ENCODE measurements at regions not wholly inside any gene's neighbourhood (a gene's known extent, or its start where the extent isn't known, plus 50 kb on each side); places are given as distances from the start of the nearest gene placed in this dataset.

DNA sequence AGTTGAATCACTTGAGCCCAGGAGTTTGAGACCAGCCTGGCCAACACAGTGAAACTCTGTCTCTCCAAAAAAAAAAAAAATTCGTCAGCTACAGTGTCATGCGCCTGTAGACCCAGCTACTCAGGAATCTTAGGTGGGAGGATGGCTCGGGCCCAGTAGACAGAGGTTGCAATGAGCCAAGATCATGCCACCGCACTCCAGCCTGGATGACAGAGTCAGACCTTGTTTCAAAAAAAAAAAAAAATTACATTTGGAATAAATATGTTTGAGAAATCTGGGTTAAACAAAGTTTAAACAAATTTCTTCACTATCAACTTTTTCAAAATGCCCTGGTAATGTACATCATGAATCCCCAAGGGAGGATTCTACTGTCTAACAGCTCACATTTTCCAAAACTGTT, 187.0 kb upstream of the RASSF8 start:
- Histone ChIP-seq H3K4me3 (ENCODE audit: low read depth, low read length) (no peak overlapping the region), H3K9me3 (ENCODE audit: control insufficient read depth, insufficient read depth, low read length) (no peaks in the 10 kb centered on the region), H3K27ac (ENCODE audit: low read depth, low read length) (no peak overlapping the region), H3K27me3 (ENCODE audit: control insufficient read depth, insufficient read depth, low read length) (no peaks in the 10 kb centered on the region), H3K9ac (ENCODE audit: low read depth, low read length) (no peak overlapping the region), H3K4me1 (ENCODE audit: control insufficient read depth, insufficient read depth, low read length) (no peaks in the 10 kb centered on the region), H3K36me3 (ENCODE audit: control insufficient read depth, insufficient read depth, low read length) (no peaks in the 10 kb centered on the region)

DNA sequence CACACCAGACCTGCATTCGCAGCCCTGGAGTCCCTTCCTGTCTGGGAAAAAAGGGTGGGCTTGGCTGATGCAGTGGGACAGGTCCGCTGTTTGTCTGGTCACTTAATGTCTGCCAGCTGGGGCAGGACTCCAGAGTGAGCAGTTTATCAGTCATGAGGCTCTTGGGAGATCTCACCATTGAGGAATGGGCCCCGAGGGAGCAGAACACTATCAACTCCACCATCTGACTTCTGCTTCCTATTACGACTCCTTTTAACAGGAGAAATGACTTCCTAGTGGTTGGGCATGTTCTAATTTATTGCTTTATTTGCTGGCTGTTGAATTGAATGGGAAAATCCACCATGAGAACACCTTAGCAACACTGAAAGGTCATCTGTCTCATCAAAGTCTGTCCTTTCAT, 182.5 kb upstream of the RASSF8 start:
- Histone ChIP-seq H3K4me3 (ENCODE audit: low read depth, low read length) (no peak overlapping the region), H3K4me1 (ENCODE audit: control insufficient read depth, insufficient read depth, low read length) (no peaks in the 10 kb centered on the region; the same call in 1 of the 2 replicates), H3K36me3 (ENCODE audit: control insufficient read depth, insufficient read depth, low read length) (no peaks in the 10 kb centered on the region), H3K9me3 (ENCODE audit: control insufficient read depth, insufficient read depth, low read length) (no peaks in the 10 kb centered on the region), H3K9ac (ENCODE audit: low read depth, low read length) (no peak overlapping the region), H3K27me3 (ENCODE audit: control insufficient read depth, insufficient read depth, low read length) (no peaks in the 10 kb centered on the region), H3K27ac (ENCODE audit: low read depth, low read length) (no peak overlapping the region)

- H3K4me3 ChIP-seq (ENCODE audit: low read depth, low read length) = no peak overlapping the region
- no peak overlapping the region for H3K9ac ChIP-seq (ENCODE audit: low read depth, low read length)
- H3K4me1 ChIP-seq (ENCODE audit: control insufficient read depth, insufficient read depth, low read length) = no peaks in the 10 kb centered on the region; the same call in 1 of the 2 replicates
- H3K36me3 ChIP-seq (ENCODE audit: control insufficient read depth, insufficient read depth, low read length) = no peaks in the 10 kb centered on the region
- no peaks in the 10 kb centered on the region for H3K27me3 ChIP-seq (ENCODE audit: control insufficient read depth, insufficient read depth, low read length)
- no peaks in the 10 kb centered on the region for H3K9me3 ChIP-seq (ENCODE audit: control insufficient read depth, insufficient read depth, low read length)
- no peak overlapping the region for H3K27ac ChIP-seq (ENCODE audit: low read depth, low read length)
Measured at GRCh38 chr12:25780771-25781170, 177.7 kb upstream of the RASSF8 start.

DNA sequence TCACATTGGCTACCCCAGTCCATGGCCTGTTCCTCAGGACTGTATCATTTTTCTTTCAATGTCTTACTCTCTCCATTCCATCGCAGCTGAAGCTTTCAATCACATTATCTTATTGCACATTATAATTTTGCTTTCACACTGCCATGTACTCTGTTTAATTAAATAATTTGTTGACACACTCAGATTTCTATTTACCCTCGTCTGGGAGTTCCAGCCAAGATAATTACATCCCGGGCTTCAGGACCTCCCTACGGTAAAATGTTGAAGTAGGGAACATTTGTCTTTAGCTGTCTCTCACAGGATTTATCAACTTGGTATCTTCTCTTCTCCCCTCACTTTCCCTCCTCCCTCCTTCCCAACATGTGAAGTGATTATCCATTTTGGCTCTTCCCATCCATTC, 177.2 kb upstream of the RASSF8 start:
- Histone ChIP-seq H3K27me3 (ENCODE audit: control insufficient read depth, insufficient read depth, low read length) (no peaks in the 10 kb centered on the region), H3K4me3 (ENCODE audit: low read depth, low read length) (no peak overlapping the region), H3K36me3 (ENCODE audit: control insufficient read depth, insufficient read depth, low read length) (no peaks in the 10 kb centered on the region), H3K4me1 (ENCODE audit: control insufficient read depth, insufficient read depth, low read length) (no peaks in the 10 kb centered on the region; the same call in 1 of the 2 replicates), H3K9me3 (ENCODE audit: control insufficient read depth, insufficient read depth, low read length) (no peaks in the 10 kb centered on the region), H3K27ac (ENCODE audit: low read depth, low read length) (no peak overlapping the region), H3K9ac (ENCODE audit: low read depth, low read length) (no peak overlapping the region)

DNA sequence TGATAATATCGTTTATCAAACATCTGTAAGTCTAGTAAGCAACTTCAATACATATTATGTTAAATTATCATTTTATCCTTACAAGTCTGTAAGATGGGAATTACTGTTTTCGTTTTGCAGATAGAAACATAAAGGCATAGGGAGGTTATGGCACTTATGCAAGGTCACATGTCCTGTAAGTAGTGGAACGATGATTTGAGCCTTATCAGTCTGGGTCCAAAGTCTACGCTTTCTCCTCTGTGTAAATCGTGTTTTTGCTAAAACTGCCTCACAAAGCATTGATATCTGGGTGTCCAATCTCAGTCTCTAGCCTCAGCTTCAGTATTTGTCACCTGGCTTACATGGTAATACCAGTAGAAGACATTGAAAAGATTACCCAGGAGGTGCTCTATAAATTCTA, 174.9 kb upstream of the RASSF8 start:
- Histone ChIP-seq H3K9ac (ENCODE audit: low read depth, low read length) (no peak overlapping the region), H3K36me3 (ENCODE audit: control insufficient read depth, insufficient read depth, low read length) (no peaks in the 10 kb centered on the region), H3K9me3 (ENCODE audit: control insufficient read depth, insufficient read depth, low read length) (no peaks in the 10 kb centered on the region), H3K27ac (ENCODE audit: low read depth, low read length) (no peak overlapping the region), H3K27me3 (ENCODE audit: control insufficient read depth, insufficient read depth, low read length) (no peaks in the 10 kb centered on the region), H3K4me1 (ENCODE audit: control insufficient read depth, insufficient read depth, low read length) (no peaks in the 10 kb centered on the region; the same call in 1 of the 2 replicates), H3K4me3 (ENCODE audit: low read depth, low read length) (no peak overlapping the region)

- Histone ChIP-seq H3K9me3 (ENCODE audit: control insufficient read depth, insufficient read depth, low read length) (no peaks in the 10 kb centered on the region), H3K27ac (ENCODE audit: low read depth, low read length) (no peak overlapping the region), H3K36me3 (ENCODE audit: control insufficient read depth, insufficient read depth, low read length) (no peaks in the 10 kb centered on the region), H3K4me1 (ENCODE audit: control insufficient read depth, insufficient read depth, low read length) (no peaks in the 10 kb centered on the region; the same call in none of the 2 replicates), H3K27me3 (ENCODE audit: control insufficient read depth, insufficient read depth, low read length) (no peaks in the 10 kb centered on the region), H3K9ac (ENCODE audit: low read depth, low read length) (no peak overlapping the region), H3K4me3 (ENCODE audit: low read depth, low read length) (no peak overlapping the region)
Measured at GRCh38 chr12:25784669-25785068, 173.8 kb upstream of the RASSF8 start.

- no peaks in the 10 kb centered on the region for H3K36me3 ChIP-seq (ENCODE audit: control insufficient read depth, insufficient read depth, low read length)
- no peak overlapping the region for H3K27ac ChIP-seq (ENCODE audit: low read depth, low read length)
- no peaks in the 10 kb centered on the region for H3K27me3 ChIP-seq (ENCODE audit: control insufficient read depth, insufficient read depth, low read length)
- H3K4me1 ChIP-seq (ENCODE audit: control insufficient read depth, insufficient read depth, low read length) = no peaks in the 10 kb centered on the region; the same call in none of the 2 replicates
- H3K9me3 ChIP-seq (ENCODE audit: control insufficient read depth, insufficient read depth, low read length) = no peaks in the 10 kb centered on the region
- no peak overlapping the region for H3K4me3 ChIP-seq (ENCODE audit: low read depth, low read length)
- H3K9ac ChIP-seq (ENCODE audit: low read depth, low read length) = no peak overlapping the region
Measured at GRCh38 chr12:25785134-25785533, 173.3 kb upstream of the RASSF8 start.

GRCh38 chr12:25787701-25788100, 170.8 kb upstream of the RASSF8 start:
- no peaks in the 10 kb centered on the region; the same call in 1 of the 2 replicates for H3K4me1 ChIP-seq (ENCODE audit: control insufficient read depth, insufficient read depth, low read length)

DNA sequence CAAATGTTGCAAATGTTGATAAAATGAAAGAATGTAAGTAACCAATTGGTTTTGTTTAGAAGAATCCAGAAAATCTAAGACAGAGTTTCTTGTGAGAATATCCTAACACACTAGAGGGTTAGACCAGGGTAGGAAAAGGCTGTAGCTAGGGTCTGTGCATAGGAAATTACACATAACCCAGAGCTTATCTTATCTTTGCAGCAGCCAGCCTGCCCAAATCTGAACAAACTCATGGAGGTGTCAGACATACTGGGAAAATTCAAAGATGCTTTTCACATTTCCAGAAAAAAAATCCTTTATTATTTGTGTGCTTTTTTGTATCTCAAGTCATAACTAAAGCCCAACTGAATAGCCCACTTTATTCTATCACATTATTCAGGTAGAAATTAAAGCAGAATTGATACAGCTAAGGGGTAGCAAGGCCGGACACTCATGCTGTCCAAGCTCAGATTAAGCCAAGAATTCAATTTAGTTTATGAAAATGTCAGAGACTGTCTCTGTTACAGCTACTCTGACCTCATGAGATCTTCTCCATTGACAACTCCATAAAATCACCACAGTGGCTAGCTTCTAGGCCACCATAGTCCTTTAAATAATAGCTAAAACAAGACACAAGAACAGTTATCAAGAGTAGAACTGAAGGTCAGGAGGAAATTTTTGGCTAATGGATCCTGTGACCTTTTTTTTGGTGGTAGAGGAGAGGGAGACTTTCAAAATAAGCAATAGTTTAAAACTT, 169.6 kb upstream of the RASSF8 start:
- Histone ChIP-seq H3K36me3 (ENCODE audit: control insufficient read depth, insufficient read depth, low read length) (no peaks in the 10 kb centered on the region), H3K9ac (ENCODE audit: low read depth, low read length) (no peak overlapping the region), H3K27me3 (ENCODE audit: control insufficient read depth, insufficient read depth, low read length) (no peaks in the 10 kb centered on the region), H3K9me3 (ENCODE audit: control insufficient read depth, insufficient read depth, low read length) (no peaks in the 10 kb centered on the region), H3K4me3 (ENCODE audit: low read depth, low read length) (no peak overlapping the region), H3K27ac (ENCODE audit: low read depth, low read length) (no peak overlapping the region), H3K4me1 (ENCODE audit: control insufficient read depth, insufficient read depth, low read length) (peaks cover 2% of the 10 kb centered on the region; the same call in 1 of the 2 replicates)

More at GRCh38 chr12:25787701-25788100, 170.8 kb upstream of the RASSF8 start:
- Histone ChIP-seq H3K9ac (ENCODE audit: low read depth, low read length) (no peak overlapping the region), H3K4me3 (ENCODE audit: low read depth, low read length) (no peak overlapping the region), H3K36me3 (ENCODE audit: control insufficient read depth, insufficient read depth, low read length) (no peaks in the 10 kb centered on the region), H3K27ac (ENCODE audit: low read depth, low read length) (no peak overlapping the region), H3K27me3 (ENCODE audit: control insufficient read depth, insufficient read depth, low read length) (no peaks in the 10 kb centered on the region), H3K9me3 (ENCODE audit: control insufficient read depth, insufficient read depth, low read length) (no peaks in the 10 kb centered on the region)

DNA sequence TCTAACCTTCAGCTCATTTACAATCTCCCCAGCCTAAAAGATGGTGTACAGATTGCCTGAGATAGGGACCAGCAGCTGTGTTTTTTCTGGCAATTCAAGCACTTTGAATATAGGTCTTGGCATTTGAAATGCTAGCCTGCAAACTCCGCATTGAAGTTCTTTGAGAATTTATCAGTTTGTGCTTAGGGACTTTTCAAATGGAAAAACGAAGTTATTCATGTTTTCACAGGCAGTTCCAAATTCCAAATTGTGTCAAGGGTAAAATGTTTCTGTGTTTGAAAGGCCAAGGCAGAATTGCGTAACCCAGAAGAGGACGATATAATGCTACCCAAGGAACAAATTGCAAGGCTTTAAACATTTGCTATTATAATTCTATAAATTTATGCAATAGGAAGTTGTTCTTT, 168.9 kb upstream of the RASSF8 start:
- H3K9me3 ChIP-seq (ENCODE audit: control insufficient read depth, insufficient read depth, low read length) = no peaks in the 10 kb centered on the region
- no peaks in the 10 kb centered on the region for H3K27me3 ChIP-seq (ENCODE audit: control insufficient read depth, insufficient read depth, low read length)
- H3K4me3 ChIP-seq (ENCODE audit: low read depth, low read length) = no peak overlapping the region
- peaks cover 8% of the 10 kb centered on the region; the same call in 1 of the 2 replicates for H3K4me1 ChIP-seq (ENCODE audit: control insufficient read depth, insufficient read depth, low read length)
- H3K9ac ChIP-seq (ENCODE audit: low read depth, low read length) = no peak overlapping the region
- H3K36me3 ChIP-seq (ENCODE audit: control insufficient read depth, insufficient read depth, low read length) = no peaks in the 10 kb centered on the region
- H3K27ac ChIP-seq (ENCODE audit: low read depth, low read length) = no peak overlapping the region

- Histone ChIP-seq H3K27me3 (ENCODE audit: control insufficient read depth, insufficient read depth, low read length) (no peaks in the 10 kb centered on the region), H3K27ac (ENCODE audit: low read depth, low read length) (no peak overlapping the region), H3K4me1 (ENCODE audit: control insufficient read depth, insufficient read depth, low read length) (peaks cover 14% of the 10 kb centered on the region), H3K9me3 (ENCODE audit: control insufficient read depth, insufficient read depth, low read length) (no peaks in the 10 kb centered on the region), H3K4me3 (ENCODE audit: low read depth, low read length) (no peak overlapping the region), H3K36me3 (ENCODE audit: control insufficient read depth, insufficient read depth, low read length) (no peaks in the 10 kb centered on the region), H3K9ac (ENCODE audit: low read depth, low read length) (no peak overlapping the region)
Measured at GRCh38 chr12:25792031-25792430, 166.5 kb upstream of the RASSF8 start.

Data from HUES48 (cell line).